Osteocyte (in vitro differentiated cells): ENCODE measurements at regions not wholly inside any gene's neighbourhood (a gene's known extent, or its start where the extent isn't known, plus 50 kb on each side); places are given as distances from the start of the nearest gene placed in this dataset.

Experiments used
- DNase-seq: peaks from one replicate; pipeline ENCODE4 v3.0.0; 2021; ENCODE audit warnings: mixed read lengths; ENCODE audit not compliant: unreplicated experiment; ENCODE audit errors: extremely low spot score
- H3K27ac Mint-ChIP-seq: one replicate; pipeline ENCODE4 v1.8.0; 2021; ENCODE audit warnings: mild to moderate bottlenecking, mixed read lengths; ENCODE audit not compliant: unreplicated experiment
- H3K27me3 Mint-ChIP-seq: one replicate; pipeline ENCODE4 v1.8.0; 2021; ENCODE audit warnings: mixed read lengths; ENCODE audit not compliant: unreplicated experiment
- H3K36me3 Mint-ChIP-seq: one replicate; pipeline ENCODE4 v1.8.0; 2021; ENCODE audit warnings: mixed read lengths; ENCODE audit not compliant: unreplicated experiment
- H3K4me1 Mint-ChIP-seq: one replicate; pipeline ENCODE4 v1.8.0; 2021; ENCODE audit warnings: mixed read lengths; ENCODE audit not compliant: unreplicated experiment
- H3K4me3 Mint-ChIP-seq: one replicate; pipeline ENCODE4 v1.8.0; 2021; ENCODE audit warnings: mild to moderate bottlenecking, moderate library complexity, mixed read lengths; ENCODE audit not compliant: unreplicated experiment
- H3K9me3 Mint-ChIP-seq: one replicate; pipeline ENCODE4 v1.8.0; 2021; ENCODE audit warnings: mixed read lengths; ENCODE audit not compliant: unreplicated experiment
- CTCF ChIP-seq: fragments of 200-600 bp; sonication (generic); IDR thresholded peaks from 2 replicates; pipeline ENCODE4 v1.5.0; 2021; ENCODE audit warnings: antibody characterized with exemption, mild to moderate bottlenecking, moderate library complexity

- Mint-ChIP-seq H3K36me3 (no peaks in the 10 kb centered on the region), H3K4me1 (no peaks in the 10 kb centered on the region), H3K9me3 (peaks cover 4% of the 10 kb centered on the region), H3K27ac (no peak overlapping the region), H3K4me3 (no peak overlapping the region), H3K27me3 (no peaks in the 10 kb centered on the region)
- TF ChIP-seq CTCF, result no peak
- no peak for DNase-seq
Measured at GRCh38 chr7:97372882-97373281, 255.4 kb downstream of the SDHAF3 start.

- no peaks in the 10 kb centered on the region for H3K4me1 Mint-ChIP-seq
- no peak for DNase-seq
- H3K27me3 Mint-ChIP-seq, result no peaks in the 10 kb centered on the region
- no peaks in the 10 kb centered on the region for H3K36me3 Mint-ChIP-seq
- H3K9me3 Mint-ChIP-seq, result no peaks in the 10 kb centered on the region
- H3K4me3 Mint-ChIP-seq, result no peak overlapping the region
- no peak for TF ChIP-seq CTCF
- H3K27ac Mint-ChIP-seq, result no peak overlapping the region
Measured at GRCh38 chr7:97373736-97374135, 256.2 kb downstream of the SDHAF3 start.

- Mint-ChIP-seq H3K4me1 (no peaks in the 10 kb centered on the region), H3K27me3 (peaks cover 3% of the 10 kb centered on the region)
Measured at GRCh38 chr7:97377713-97378112, 260.2 kb downstream of the SDHAF3 start.

GRCh38 chr7:97381815-97382554, 264.5 kb downstream of the SDHAF3 start:
- TF ChIP-seq CTCF, result no peak
- H3K9me3 Mint-ChIP-seq, result no peaks in the 10 kb centered on the region
- H3K36me3 Mint-ChIP-seq, result no peaks in the 10 kb centered on the region
- H3K27me3 Mint-ChIP-seq, result peaks cover 3% of the 10 kb centered on the region
- H3K27ac Mint-ChIP-seq, result no peak overlapping the region
- H3K4me1 Mint-ChIP-seq, result no peaks in the 10 kb centered on the region
- no peak overlapping the region for H3K4me3 Mint-ChIP-seq
- DNase-seq, result no peak

More at GRCh38 chr7:97377713-97378112, 260.2 kb downstream of the SDHAF3 start:
- Mint-ChIP-seq H3K4me3 (no peak overlapping the region), H3K36me3 (no peaks in the 10 kb centered on the region), H3K9me3 (no peaks in the 10 kb centered on the region), H3K27ac (no peak overlapping the region)
- no peak for DNase-seq
- TF ChIP-seq CTCF, result no peak

- H3K9me3 Mint-ChIP-seq, result peaks cover 5% of the 10 kb centered on the region
- H3K4me3 Mint-ChIP-seq, result no peak overlapping the region
- no peaks in the 10 kb centered on the region for H3K4me1 Mint-ChIP-seq
- H3K27ac Mint-ChIP-seq, result no peak overlapping the region
- H3K36me3 Mint-ChIP-seq, result no peaks in the 10 kb centered on the region
- no peak for DNase-seq
- H3K27me3 Mint-ChIP-seq, result no peaks in the 10 kb centered on the region
- TF ChIP-seq CTCF, result no peak
Measured at GRCh38 chr7:97390052-97390451, 272.6 kb downstream of the SDHAF3 start.
